ENCODE measurements at regions not wholly inside any gene's neighbourhood (a gene's known extent, or its start where the extent isn't known, plus 50 kb on each side); places are given as distances from the start of the nearest gene placed in this dataset.

DNA sequence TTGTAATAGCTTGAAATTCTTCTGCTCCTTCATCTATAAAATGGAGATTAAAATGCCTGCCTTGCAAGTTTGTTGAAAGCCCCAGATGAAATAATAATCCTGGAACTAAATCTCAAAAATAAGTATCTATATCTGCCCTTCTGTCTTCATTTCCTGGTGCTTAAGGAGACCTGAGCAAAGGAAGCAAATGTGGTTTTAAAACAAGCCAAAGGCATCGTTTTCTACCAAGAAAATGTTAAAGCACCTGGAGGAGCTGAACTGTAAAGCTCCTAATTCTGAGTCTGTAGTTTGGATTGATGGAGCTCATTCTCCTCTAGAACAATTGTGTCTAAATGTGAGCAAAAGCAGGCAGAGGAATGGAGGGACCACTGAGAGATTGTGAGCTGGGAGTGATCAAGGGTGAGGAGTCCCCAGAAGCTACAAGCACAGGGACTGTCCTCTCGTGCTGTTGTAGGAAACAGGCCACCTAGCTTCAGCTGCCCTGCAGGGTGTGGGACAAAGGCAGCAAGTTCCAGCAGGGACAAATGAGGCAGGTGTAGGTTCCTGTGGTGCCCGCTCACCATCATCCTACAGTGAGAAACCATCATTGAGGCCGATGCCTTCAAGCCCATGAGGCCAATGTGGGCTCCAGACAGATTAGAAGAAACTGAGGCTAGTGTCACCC is 420.7 kb upstream of the TRIB2 start:
- no peak for DNase-seq (ENCODE audit: low read depth)
- no peak overlapping the region for H3K4me3 ChIP-seq (ENCODE audit: low read depth, low read length)
- TF ChIP-seq, protein P1, sequence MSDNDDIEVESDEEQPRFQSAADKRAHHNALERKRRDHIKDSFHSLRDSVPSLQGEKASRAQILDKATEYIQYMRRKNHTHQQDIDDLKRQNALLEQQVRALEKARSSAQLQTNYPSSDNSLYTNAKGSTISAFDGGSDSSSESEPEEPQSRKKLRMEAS (IDR thresholded peaks at IDR 0.05; ENCODE audit: low read depth, low read length): no peak
- TF ChIP-seq, protein P2, sequence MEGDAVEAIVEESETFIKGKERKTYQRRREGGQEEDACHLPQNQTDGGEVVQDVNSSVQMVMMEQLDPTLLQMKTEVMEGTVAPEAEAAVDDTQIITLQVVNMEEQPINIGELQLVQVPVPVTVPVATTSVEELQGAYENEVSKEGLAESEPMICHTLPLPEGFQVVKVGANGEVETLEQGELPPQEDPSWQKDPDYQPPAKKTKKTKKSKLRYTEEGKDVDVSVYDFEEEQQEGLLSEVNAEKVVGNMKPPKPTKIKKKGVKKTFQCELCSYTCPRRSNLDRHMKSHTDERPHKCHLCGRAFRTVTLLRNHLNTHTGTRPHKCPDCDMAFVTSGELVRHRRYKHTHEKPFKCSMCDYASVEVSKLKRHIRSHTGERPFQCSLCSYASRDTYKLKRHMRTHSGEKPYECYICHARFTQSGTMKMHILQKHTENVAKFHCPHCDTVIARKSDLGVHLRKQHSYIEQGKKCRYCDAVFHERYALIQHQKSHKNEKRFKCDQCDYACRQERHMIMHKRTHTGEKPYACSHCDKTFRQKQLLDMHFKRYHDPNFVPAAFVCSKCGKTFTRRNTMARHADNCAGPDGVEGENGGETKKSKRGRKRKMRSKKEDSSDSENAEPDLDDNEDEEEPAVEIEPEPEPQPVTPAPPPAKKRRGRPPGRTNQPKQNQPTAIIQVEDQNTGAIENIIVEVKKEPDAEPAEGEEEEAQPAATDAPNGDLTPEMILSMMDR (IDR thresholded peaks at IDR 0.05; ENCODE audit: low read depth, low read length): no peak
- no peak for TF ChIP-seq POLR2A (IDR thresholded peaks at IDR 0.05; ENCODE audit: extremely low read depth, insufficient read length)
- no peak for TF ChIP-seq MYC (IDR thresholded peaks at IDR 0.05; ENCODE audit: low read depth, low read length)

DNA sequence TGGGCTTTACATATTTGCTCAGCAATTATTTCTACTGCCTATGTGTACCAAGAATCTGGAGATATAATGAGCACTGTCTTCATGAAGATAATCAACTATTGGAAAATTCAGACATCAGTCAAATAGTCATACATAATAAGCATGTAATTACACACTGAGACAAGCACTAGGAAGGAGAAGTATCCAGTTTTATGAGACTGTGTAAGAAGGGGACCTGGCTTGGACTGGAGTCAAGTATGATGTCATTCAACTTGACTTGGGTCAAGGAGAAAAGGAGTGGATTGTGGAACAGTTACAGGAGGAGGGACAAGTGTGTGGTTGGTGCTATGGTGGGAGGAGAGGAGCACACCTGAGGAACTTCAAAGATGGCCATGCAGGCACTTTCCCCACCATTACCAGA is 419.8 kb upstream of the TRIB2 start:
- DNase-seq (ENCODE audit: low read depth): no peak
- H3K4me3 ChIP-seq (ENCODE audit: low read depth, low read length): no peak overlapping the region
- TF ChIP-seq, protein P1 (IDR thresholded peaks at IDR 0.05; ENCODE audit: low read depth, low read length): no peak
- no peak for TF ChIP-seq MYC (IDR thresholded peaks at IDR 0.05; ENCODE audit: low read depth, low read length)
- TF ChIP-seq, protein P2 (IDR thresholded peaks at IDR 0.05; ENCODE audit: low read depth, low read length): no peak
- TF ChIP-seq POLR2A (IDR thresholded peaks at IDR 0.05; ENCODE audit: extremely low read depth, insufficient read length): no peak

DNA sequence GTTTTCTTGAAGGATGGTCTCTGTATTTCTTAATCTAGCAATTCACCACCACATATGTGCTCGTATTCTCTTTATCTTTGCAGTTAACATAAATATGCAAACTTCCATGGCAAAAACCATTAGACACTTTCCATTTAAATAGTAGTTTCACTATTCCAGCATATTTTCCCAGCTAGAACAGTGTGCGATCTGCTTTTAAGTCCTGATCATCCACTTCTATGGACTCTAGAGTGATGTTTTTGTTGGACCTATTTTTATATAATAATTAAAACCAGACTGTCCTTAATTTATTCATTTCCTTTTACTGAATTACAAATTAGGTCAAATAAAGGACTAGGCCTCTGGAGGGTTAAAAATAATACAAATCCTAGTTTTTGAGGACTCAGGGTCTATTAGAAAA is 418.4 kb upstream of the TRIB2 start:
- DNase-seq (ENCODE audit: low read depth): no peak
- TF ChIP-seq, protein P2 (IDR thresholded peaks at IDR 0.05; ENCODE audit: low read depth, low read length): no peak
- TF ChIP-seq MYC (IDR thresholded peaks at IDR 0.05; ENCODE audit: low read depth, low read length) (no peak), POLR2A (IDR thresholded peaks at IDR 0.05; ENCODE audit: extremely low read depth, insufficient read length) (no peak)
- TF ChIP-seq, protein P1 (IDR thresholded peaks at IDR 0.05; ENCODE audit: low read depth, low read length): no peak
- H3K4me3 ChIP-seq (ENCODE audit: low read depth, low read length): no peak overlapping the region

DNA sequence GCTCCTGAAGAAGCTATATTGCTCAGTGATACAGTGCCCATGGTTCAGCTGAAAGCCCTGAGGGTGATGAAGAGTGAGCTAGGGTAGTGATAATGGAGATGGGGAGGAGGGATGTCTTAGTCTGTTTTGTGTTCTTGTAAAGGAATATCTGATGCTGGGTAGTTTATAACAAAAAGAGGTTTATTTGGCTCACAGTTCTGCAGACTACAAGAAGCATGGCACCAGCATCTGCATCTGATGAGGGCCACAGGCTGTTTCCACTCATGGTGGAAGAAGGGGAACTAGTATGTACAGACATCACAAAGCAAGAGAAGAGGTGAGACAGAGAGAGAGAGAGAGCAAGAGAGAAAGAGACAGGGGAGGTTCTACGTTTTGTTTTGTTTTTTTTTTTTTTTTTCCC is 417.3 kb upstream of the TRIB2 start:
- H3K4me3 ChIP-seq (ENCODE audit: low read depth, low read length): no peak overlapping the region
- DNase-seq (ENCODE audit: low read depth): no peak
- TF ChIP-seq MYC (IDR thresholded peaks at IDR 0.05; ENCODE audit: low read depth, low read length) (no peak), POLR2A (IDR thresholded peaks at IDR 0.05; ENCODE audit: extremely low read depth, insufficient read length) (no peak)
- TF ChIP-seq, protein P1 (IDR thresholded peaks at IDR 0.05; ENCODE audit: low read depth, low read length): no peak
- TF ChIP-seq, protein P2 (IDR thresholded peaks at IDR 0.05; ENCODE audit: low read depth, low read length): no peak

DNA sequence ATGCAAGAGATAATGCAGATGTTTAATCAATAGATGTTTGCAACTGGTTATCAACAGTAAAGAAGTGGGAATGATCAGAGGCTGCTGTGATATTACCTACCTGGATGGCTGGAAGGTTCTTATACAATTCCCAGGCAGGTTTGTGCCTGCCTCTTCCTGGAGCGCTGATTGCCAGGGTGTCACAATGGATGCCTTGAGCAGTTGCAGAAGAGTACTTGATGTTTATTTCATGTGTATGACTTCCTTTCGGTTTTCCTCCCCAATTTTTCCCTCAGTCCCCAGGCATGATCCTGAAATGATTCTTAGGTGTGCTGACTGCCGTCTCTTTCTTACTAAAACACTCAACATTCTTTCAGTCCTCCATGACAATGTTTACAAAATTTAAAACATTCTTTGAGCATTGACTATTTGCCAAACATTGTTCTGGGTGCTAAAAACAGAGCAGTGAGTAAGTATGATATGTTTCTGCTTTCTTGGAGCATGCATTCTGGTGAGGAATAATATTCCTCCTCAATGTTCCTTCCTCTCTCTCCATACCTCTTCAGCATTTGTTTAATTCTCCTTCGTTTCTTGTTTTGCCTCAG is 416.6 kb upstream of the TRIB2 start:
- H3K4me3 ChIP-seq (ENCODE audit: low read depth, low read length): no peak overlapping the region
- no peak for DNase-seq (ENCODE audit: low read depth)
- TF ChIP-seq MYC (IDR thresholded peaks at IDR 0.05; ENCODE audit: low read depth, low read length) (no peak), POLR2A (IDR thresholded peaks at IDR 0.05; ENCODE audit: extremely low read depth, insufficient read length) (no peak)
- TF ChIP-seq, protein P2 (IDR thresholded peaks at IDR 0.05; ENCODE audit: low read depth, low read length): no peak
- TF ChIP-seq, protein P1 (IDR thresholded peaks at IDR 0.05; ENCODE audit: low read depth, low read length): no peak
